HG03095 (cell line): ENCODE measurements at regions not wholly inside any gene's neighbourhood (a gene's known extent, or its start where the extent isn't known, plus 50 kb on each side); places are given as distances from the start of the nearest gene placed in this dataset.

Source experiments
- ATAC-seq: cut with Tn5 transposase; IDR thresholded peaks from one replicate; pipeline ENCODE4 v1.9.1; 2021; ENCODE audit warnings: moderate library complexity; ENCODE audit not compliant: unreplicated experiment

GRCh38 chr20:6575912-6576401 lies 191.5 kb upstream of the BMP2 start:
- no peak for ATAC-seq

- no peak for ATAC-seq
Measured at GRCh38 chr20:6566821-6567220, 200.7 kb upstream of the BMP2 start.

GRCh38 chr20:6562111-6562510 lies 205.4 kb upstream of the BMP2 start:
- no peak for ATAC-seq

GRCh38 chr20:6560978-6561377 lies 206.5 kb upstream of the BMP2 start:
- ATAC-seq: no peak

- no peak for ATAC-seq
Measured at GRCh38 chr20:6559791-6560190, 207.7 kb upstream of the BMP2 start.

- no peak for ATAC-seq
Measured at GRCh38 chr20:6558341-6558740, 209.1 kb upstream of the BMP2 start.

- ATAC-seq: no peak
Measured at GRCh38 chr20:6533761-6534479, 233.6 kb upstream of the BMP2 start.

GRCh38 chr20:6533351-6533750 lies 234.1 kb upstream of the BMP2 start:
- ATAC-seq: no peak

GRCh38 chr20:6530779-6531315 lies 236.6 kb upstream of the BMP2 start:
- no peak for ATAC-seq

- ATAC-seq: no peak
Measured at GRCh38 chr20:6530254-6530653, 237.2 kb upstream of the BMP2 start.

GRCh38 chr20:6525447-6526303 lies 241.8 kb upstream of the BMP2 start:
- no peak for ATAC-seq

GRCh38 chr20:6524305-6524704 lies 243.2 kb upstream of the BMP2 start:
- ATAC-seq: no peak

- no peak for ATAC-seq
Measured at GRCh38 chr20:6519556-6519955, 247.9 kb upstream of the BMP2 start.

- ATAC-seq: no peak
Measured at GRCh38 chr20:6515261-6515660, 252.2 kb upstream of the BMP2 start.

GRCh38 chr20:6513599-6513998 lies 253.9 kb upstream of the BMP2 start:
- no peak for ATAC-seq

GRCh38 chr20:6509374-6509773 lies 258.1 kb upstream of the BMP2 start:
- no peak for ATAC-seq

- ATAC-seq: no peak
Measured at GRCh38 chr20:6506906-6507305, 260.6 kb upstream of the BMP2 start.

- ATAC-seq: no peak
Measured at GRCh38 chr20:6504826-6505225, 262.7 kb upstream of the BMP2 start.

GRCh38 chr20:6504179-6504578 lies 263.3 kb upstream of the BMP2 start:
- ATAC-seq: no peak

GRCh38 chr20:6502999-6503398 lies 264.5 kb upstream of the BMP2 start:
- ATAC-seq: no peak

- ATAC-seq: no peak
Measured at GRCh38 chr20:6502219-6502618, 265.3 kb upstream of the BMP2 start.

- no peak for ATAC-seq
Measured at GRCh38 chr20:6501061-6501460, 266.4 kb upstream of the BMP2 start.
